ENCODE measurements at regions not wholly inside any gene's neighbourhood (a gene's known extent, or its start where the extent isn't known, plus 50 kb on each side); places are given as distances from the start of the nearest gene placed in this dataset.

DNA sequence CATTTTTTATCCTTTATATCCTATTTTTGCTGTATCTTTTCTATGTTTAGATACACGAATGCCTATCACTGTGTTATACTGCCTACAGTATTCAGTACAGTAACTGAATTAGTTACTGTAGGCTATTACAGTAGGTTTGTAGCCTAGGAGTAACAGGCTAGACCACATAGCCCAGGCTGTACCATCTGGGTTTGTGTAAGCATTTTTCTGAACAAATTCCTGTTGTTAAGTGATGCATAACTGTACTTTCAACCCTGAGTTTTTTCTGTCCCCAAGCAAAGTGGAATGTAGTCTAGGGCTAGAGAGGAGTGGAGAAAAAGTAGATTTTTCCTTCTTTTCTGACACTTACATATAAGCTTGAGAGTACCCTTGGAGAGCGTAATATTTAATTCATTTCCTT is 282.1 kb downstream of the HS3ST3B1 start:
- TF ChIP-seq EZH2 (optimal IDR thresholded peaks at IDR 0.05; ENCODE audit: low read depth, low read length) (no peak), EZH2phosphoT487 (IDR thresholded peaks at IDR 0.05; ENCODE audit: low read length) (no peak)
- Histone ChIP-seq H3K79me2 (ENCODE audit: low read length) (no peaks in the 10 kb centered on the region), H3K4me2 (ENCODE audit: low read depth, low read length) (no peak overlapping the region), H3K27ac (ENCODE audit: low read length) (no peak overlapping the region), H3K9me3 (replicated peaks; ENCODE audit: insufficient read depth, low read length) (no peaks in the 10 kb centered on the region), H3K36me3 (replicated peaks; ENCODE audit: insufficient read depth, low read length) (no peaks in the 10 kb centered on the region), H3K27me3 (replicated peaks; ENCODE audit: insufficient read depth, low read length) (no peaks in the 10 kb centered on the region), H3F3A (ENCODE audit: insufficient read depth, low read length) (no peaks in the 10 kb centered on the region), H3K9me2 (replicated peaks; ENCODE audit: insufficient read depth, low read length) (no peaks in the 10 kb centered on the region), H2AFZ (ENCODE audit: low read length) (no peak overlapping the region), H3K9ac (ENCODE audit: low read length) (no peak overlapping the region), H3K4me3 (ENCODE audit: low read length) (no peak overlapping the region), H3K4me1 (ENCODE audit: low read length) (no peaks in the 10 kb centered on the region), H4K20me1 (ENCODE audit: insufficient read depth, low read length) (no peaks in the 10 kb centered on the region)
- DNase-seq, result no peak

DNA sequence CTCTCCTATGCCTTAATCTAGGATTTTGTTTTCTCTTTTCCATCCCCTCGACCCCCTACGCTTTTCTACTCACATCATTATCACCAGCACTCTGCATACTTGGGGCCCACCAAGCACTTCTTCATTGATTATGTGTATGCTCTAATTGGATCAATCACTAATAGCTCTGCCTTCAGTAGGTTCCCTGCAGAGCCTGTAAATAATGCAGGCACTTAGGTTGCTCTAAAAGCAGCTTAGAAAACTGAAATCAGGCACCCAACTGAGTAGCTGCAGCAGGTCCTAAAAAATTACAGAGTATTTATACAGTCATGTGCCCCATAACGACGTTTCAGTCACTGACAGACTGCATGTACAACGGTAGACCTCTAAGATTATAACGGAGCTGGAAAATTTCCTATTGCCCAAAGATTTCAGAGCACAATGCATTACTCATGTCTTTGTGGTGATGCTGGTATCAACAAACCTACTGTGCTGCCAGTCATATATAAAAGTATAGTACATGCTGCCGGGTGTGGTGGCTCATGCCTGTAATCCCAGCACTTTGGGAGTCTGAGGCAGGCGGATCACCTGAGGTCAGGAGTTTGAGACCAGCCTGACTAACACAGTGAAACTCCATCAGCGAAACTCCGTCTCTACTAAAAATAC is 280.4 kb downstream of the HS3ST3B1 start:
- no peak overlapping the region for H3K4me2 ChIP-seq (ENCODE audit: low read depth, low read length)
- H3K4me3 ChIP-seq (ENCODE audit: low read length), result no peak overlapping the region
- no peaks in the 10 kb centered on the region for H4K20me1 ChIP-seq (ENCODE audit: insufficient read depth, low read length)
- H3K27ac ChIP-seq (ENCODE audit: low read length), result no peak overlapping the region
- no peak for DNase-seq
- H3F3A ChIP-seq (ENCODE audit: insufficient read depth, low read length), result no peaks in the 10 kb centered on the region
- no peaks in the 10 kb centered on the region for H3K9me3 ChIP-seq (replicated peaks; ENCODE audit: insufficient read depth, low read length)
- no peak for TF ChIP-seq EZH2phosphoT487 (IDR thresholded peaks at IDR 0.05; ENCODE audit: low read length)
- TF ChIP-seq CTCF (IDR thresholded peaks at IDR 0.05; ENCODE audit: low read length), result no peak
- no peak for TF ChIP-seq EZH2 (optimal IDR thresholded peaks at IDR 0.05; ENCODE audit: low read depth, low read length)
- no peaks in the 10 kb centered on the region for H3K27me3 ChIP-seq (replicated peaks; ENCODE audit: insufficient read depth, low read length)
- H3K9ac ChIP-seq (ENCODE audit: low read length), result no peak overlapping the region
- no peaks in the 10 kb centered on the region for H3K36me3 ChIP-seq (replicated peaks; ENCODE audit: insufficient read depth, low read length)
- H3K9me2 ChIP-seq (replicated peaks; ENCODE audit: insufficient read depth, low read length), result no peaks in the 10 kb centered on the region
- no peaks in the 10 kb centered on the region for H3K4me1 ChIP-seq (ENCODE audit: low read length)
- no peaks in the 10 kb centered on the region for H3K79me2 ChIP-seq (ENCODE audit: low read length)
- no peak overlapping the region for H2AFZ ChIP-seq (ENCODE audit: low read length)

DNA sequence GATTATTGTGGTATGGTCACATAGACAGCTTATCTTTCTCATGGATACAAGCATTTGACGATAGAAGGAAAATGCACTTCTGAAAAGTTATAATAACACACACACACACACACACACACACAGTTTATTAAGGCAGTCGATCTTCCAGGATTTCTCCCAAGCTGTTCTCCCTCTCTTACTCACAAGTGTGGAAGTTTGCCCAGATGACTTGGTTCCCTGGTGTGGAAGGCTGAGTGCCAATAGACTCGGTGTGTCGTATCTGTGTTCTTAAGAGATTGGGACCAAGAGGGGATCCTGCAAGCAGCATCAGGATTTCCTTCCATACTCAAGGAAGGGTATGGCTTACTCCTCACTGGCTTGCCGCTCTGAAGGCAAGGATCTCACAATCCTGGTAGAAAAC is 279.6 kb downstream of the HS3ST3B1 start:
- H3K9me2 ChIP-seq (replicated peaks; ENCODE audit: insufficient read depth, low read length), result no peaks in the 10 kb centered on the region
- no peaks in the 10 kb centered on the region for H3K79me2 ChIP-seq (ENCODE audit: low read length)
- H3K36me3 ChIP-seq (replicated peaks; ENCODE audit: insufficient read depth, low read length), result no peaks in the 10 kb centered on the region
- no peak overlapping the region for H3K9ac ChIP-seq (ENCODE audit: low read length)
- H4K20me1 ChIP-seq (ENCODE audit: insufficient read depth, low read length), result no peaks in the 10 kb centered on the region
- H2AFZ ChIP-seq (ENCODE audit: low read length), result no peak overlapping the region
- H3K9me3 ChIP-seq (replicated peaks; ENCODE audit: insufficient read depth, low read length), result no peaks in the 10 kb centered on the region
- no peaks in the 10 kb centered on the region for H3K4me1 ChIP-seq (ENCODE audit: low read length)
- H3K27ac ChIP-seq (ENCODE audit: low read length), result no peak overlapping the region
- TF ChIP-seq EZH2 (optimal IDR thresholded peaks at IDR 0.05; ENCODE audit: low read depth, low read length), result no peak
- TF ChIP-seq CTCF (IDR thresholded peaks at IDR 0.05; ENCODE audit: low read length), result no peak
- no peak for TF ChIP-seq EZH2phosphoT487 (IDR thresholded peaks at IDR 0.05; ENCODE audit: low read length)
- H3K27me3 ChIP-seq (replicated peaks; ENCODE audit: insufficient read depth, low read length), result no peaks in the 10 kb centered on the region
- no peak overlapping the region for H3K4me2 ChIP-seq (ENCODE audit: low read depth, low read length)
- H3F3A ChIP-seq (ENCODE audit: insufficient read depth, low read length), result no peaks in the 10 kb centered on the region
- H3K4me3 ChIP-seq (ENCODE audit: low read length), result no peak overlapping the region
- DNase-seq, result no peak

- no peak overlapping the region for H3K27ac ChIP-seq (ENCODE audit: low read length)
- no peaks in the 10 kb centered on the region for H3K36me3 ChIP-seq (replicated peaks; ENCODE audit: insufficient read depth, low read length)
- no peak for DNase-seq
- H3K79me2 ChIP-seq (ENCODE audit: low read length), result no peaks in the 10 kb centered on the region
- H3K9ac ChIP-seq (ENCODE audit: low read length), result no peak overlapping the region
- TF ChIP-seq CTCF (IDR thresholded peaks at IDR 0.05; ENCODE audit: low read length), result no peak
- no peak for TF ChIP-seq EZH2 (optimal IDR thresholded peaks at IDR 0.05; ENCODE audit: low read depth, low read length)
- TF ChIP-seq EZH2phosphoT487 (IDR thresholded peaks at IDR 0.05; ENCODE audit: low read length), result no peak
- H3K9me3 ChIP-seq (replicated peaks; ENCODE audit: insufficient read depth, low read length), result no peaks in the 10 kb centered on the region
- no peaks in the 10 kb centered on the region for H4K20me1 ChIP-seq (ENCODE audit: insufficient read depth, low read length)
- H3F3A ChIP-seq (ENCODE audit: insufficient read depth, low read length), result no peaks in the 10 kb centered on the region
- H3K27me3 ChIP-seq (replicated peaks; ENCODE audit: insufficient read depth, low read length), result no peaks in the 10 kb centered on the region
- no peaks in the 10 kb centered on the region for H3K9me2 ChIP-seq (replicated peaks; ENCODE audit: insufficient read depth, low read length)
- H3K4me1 ChIP-seq (ENCODE audit: low read length), result no peaks in the 10 kb centered on the region
- no peak overlapping the region for H2AFZ ChIP-seq (ENCODE audit: low read length)
- H3K4me2 ChIP-seq (ENCODE audit: low read depth, low read length), result no peak overlapping the region
- H3K4me3 ChIP-seq (ENCODE audit: low read length), result no peak overlapping the region
Observed at GRCh38 chr17:14579716-14580115, 278.8 kb downstream of the HS3ST3B1 start.
